ENCODE measurements at regions not wholly inside any gene's neighbourhood (a gene's known extent, or its start where the extent isn't known, plus 50 kb on each side); places are given as distances from the start of the nearest gene placed in this dataset.

DNA sequence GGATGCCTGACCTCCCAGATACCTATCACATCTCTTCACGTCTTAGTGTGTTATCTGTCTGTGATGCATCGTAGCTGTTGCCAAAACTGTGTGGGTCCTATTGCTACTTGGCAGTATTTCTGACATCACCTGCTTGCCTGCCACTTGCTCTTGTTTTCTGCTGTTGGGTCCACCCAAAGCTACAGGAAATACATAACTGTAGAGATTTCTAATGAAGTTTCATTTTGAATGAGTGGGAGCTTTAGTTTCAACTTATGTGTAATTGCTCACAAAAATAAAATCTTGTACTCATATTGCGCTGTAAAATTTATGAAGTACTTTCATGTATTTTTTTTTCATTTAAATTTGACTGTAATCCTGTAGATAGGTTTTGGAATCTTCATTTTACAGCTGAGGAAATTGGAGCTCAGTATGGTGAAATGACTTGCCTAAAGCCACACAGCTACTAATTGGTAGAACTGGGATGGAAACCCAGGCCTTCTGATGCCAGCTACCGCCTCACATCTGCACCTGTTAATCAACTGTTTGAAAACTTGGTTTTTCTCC, 113.6 kb upstream of the MAN1A1 start:
- Histone ChIP-seq H3K36me3 (ENCODE audit: insufficient read depth, low read length) (no peaks in the 10 kb centered on the region), H3K9ac (ENCODE audit: low read depth, low read length) (no peak overlapping the region), H3K9me3 (ENCODE audit: control insufficient read depth, insufficient read depth, low read length) (no peaks in the 10 kb centered on the region; the same call in 1 of the 2 replicates), H3K4me1 (ENCODE audit: insufficient read depth, low read length) (no peaks in the 10 kb centered on the region)

DNA sequence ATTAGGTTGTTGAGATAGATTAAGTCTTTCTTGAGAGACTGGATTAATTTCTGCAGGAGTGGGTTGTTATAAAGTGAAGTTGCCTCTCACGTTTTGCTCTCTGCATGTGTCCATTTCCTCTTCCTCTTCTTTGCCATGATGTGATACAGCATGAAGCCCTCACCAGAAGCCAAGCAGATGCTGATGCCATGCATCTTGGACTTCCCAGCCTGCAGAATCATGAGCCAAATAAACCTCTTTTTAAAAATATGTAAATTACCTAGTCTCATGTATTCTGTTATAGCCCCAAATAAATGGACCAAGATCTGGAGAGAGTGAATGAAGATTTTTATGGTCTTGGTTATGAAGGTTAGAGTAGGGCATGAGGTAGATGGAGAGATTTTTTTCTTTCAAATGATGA, 111.6 kb upstream of the MAN1A1 start:
- Histone ChIP-seq H3K9ac (ENCODE audit: low read depth, low read length) (no peak overlapping the region), H3K9me3 (ENCODE audit: control insufficient read depth, insufficient read depth, low read length) (no peaks in the 10 kb centered on the region; the same call in 1 of the 2 replicates), H3K36me3 (ENCODE audit: insufficient read depth, low read length) (no peaks in the 10 kb centered on the region), H3K4me1 (ENCODE audit: insufficient read depth, low read length) (no peaks in the 10 kb centered on the region)

DNA sequence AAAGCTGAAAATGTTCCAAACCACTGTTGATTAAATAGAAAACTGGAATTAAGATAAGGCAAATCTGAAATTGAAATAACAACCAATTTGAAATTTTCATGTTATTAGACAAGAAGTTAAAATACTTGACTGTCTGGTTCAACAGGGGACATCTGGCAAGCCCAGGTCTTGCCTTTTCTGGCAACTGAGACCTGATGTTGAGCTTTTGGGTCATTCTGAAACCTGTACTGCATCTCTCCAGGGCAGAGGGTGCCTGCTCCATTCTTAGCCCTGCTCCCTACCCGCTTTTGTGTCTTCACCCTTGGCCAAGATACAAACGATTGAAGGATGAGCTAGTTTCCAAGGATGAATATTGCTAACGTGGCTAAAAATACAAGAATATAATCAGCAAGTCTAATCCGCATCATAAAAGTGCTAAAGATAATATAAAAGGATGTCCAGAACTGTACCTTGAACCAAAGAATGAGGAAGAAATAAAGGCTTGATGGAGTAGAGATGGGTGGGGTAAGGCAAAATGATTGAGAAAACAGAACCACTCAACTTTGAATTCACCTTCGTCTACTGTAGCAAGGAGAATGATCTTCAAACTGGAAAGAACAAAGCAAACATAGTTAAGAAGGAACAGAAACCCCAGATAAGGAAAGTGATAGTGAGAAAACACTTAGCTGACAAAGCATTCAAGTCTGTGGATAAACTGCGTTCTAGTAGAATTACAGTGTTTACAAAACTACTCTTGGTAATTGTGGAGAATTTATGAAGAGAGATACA, 109.8 kb upstream of the MAN1A1 start:
- Histone ChIP-seq H3K4me1 (ENCODE audit: insufficient read depth, low read length) (no peaks in the 10 kb centered on the region), H3K36me3 (ENCODE audit: insufficient read depth, low read length) (no peaks in the 10 kb centered on the region), H3K9me3 (ENCODE audit: control insufficient read depth, insufficient read depth, low read length) (no peaks in the 10 kb centered on the region; the same call in 1 of the 2 replicates), H3K9ac (ENCODE audit: low read depth, low read length) (no peak overlapping the region)

DNA sequence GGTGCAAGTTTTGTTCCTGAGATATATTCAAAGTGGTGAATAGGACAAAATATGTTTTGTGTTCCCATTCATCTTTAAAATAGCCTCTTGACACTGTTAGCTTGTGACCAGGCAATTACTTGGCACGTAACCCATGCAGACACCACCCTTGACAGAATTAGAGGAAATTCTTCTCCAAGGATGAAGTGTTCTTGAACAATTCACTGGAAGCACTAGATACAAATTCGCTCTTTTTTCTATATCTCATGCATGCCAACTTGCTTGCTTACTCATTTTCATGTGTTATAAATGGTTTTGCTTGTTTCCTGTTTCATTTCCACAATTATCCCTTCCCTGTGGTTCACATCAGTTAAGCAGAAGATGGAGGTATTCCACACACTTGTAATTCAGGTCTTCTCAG, 105.2 kb upstream of the MAN1A1 start:
- Histone ChIP-seq H3K9ac (ENCODE audit: low read depth, low read length) (no peak overlapping the region), H3K36me3 (ENCODE audit: insufficient read depth, low read length) (no peaks in the 10 kb centered on the region), H3K4me1 (ENCODE audit: insufficient read depth, low read length) (no peaks in the 10 kb centered on the region), H3K9me3 (ENCODE audit: control insufficient read depth, insufficient read depth, low read length) (no peaks in the 10 kb centered on the region)

DNA sequence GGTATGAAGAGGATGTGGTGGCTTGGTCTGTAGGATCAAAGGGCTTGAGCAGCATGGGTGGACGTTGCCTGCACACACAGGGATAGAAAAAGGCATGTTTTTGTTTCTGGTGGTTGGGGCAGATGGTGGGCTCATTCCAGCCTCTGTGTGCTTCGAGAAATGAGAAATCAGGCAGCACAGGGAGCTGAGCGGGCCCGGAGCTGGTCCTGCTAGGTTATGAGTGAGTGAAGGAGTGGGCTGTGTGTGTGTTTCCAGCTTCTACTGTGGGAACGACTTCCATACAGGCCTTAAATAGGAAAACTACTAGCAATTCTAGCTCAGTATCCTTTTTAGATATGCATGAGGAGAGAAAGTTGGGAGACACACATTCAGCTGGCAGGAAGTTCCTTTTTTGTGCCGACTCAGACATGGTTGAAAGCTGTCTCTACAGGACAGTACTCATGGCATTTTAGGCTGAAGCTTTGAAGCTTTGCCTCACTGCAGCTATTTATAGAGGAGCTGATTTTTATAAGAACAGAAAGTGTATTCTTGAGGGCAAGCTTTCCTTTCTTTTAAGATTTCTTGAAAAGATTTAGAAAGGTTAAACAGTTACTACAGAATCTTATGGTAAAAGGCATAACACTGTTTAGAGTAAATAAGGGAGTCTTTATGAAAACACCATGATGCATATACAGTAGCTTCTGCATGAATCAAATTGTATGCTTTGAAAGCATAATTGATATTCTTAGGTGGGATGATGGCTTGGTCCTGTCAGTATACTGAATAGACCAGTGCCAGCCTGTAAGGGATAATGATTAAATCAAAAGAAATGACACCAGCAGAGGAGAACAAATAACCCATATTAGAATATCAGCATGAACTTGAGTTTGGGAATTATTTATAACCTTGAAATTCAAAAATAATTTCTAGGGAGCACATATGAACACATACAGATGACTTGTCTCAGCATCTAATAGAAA, 104.0 kb upstream of the MAN1A1 start:
- Histone ChIP-seq H3K4me1 (ENCODE audit: insufficient read depth, low read length) (no peaks in the 10 kb centered on the region), H3K36me3 (ENCODE audit: insufficient read depth, low read length) (no peaks in the 10 kb centered on the region), H3K9ac (ENCODE audit: low read depth, low read length) (no peak overlapping the region), H3K9me3 (ENCODE audit: control insufficient read depth, insufficient read depth, low read length) (no peaks in the 10 kb centered on the region)

DNA sequence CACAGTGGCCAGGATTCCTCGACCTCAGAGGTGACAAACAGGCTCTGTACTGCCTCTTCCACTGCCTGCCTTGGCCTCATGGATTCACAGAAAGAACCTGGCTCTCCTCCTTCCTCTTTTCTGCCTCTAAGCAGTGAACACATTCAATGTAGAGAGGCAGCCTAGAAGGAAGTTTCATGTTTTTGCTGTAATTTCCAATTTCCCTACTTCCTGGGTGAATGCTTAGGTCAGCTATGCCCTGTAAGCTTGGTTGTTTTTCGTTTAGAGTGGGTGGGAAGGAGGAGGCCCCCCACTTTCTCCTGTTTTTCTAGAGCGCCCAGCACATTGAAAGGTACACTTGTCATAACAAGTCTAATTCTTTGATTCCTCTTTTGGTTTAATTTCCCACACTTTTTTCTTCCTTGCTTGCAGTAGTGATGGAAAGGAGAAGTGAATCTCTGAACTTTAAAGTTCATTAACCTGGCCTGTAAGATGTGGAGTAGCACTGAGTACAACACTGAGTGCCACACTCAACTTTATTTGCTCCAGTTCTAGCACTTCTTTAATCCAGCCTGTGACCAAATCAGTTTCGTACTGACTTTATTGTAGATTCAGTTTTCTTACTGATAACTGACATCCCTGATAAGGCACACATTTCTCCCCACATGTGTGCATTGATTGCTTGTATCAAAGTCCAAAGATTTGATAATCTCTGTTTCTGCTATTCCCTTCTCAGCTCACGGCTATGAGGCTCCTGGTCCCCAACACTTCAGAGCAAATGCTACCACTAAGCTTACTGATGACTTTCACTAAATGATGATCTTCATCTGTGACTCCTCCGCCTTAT, 100.0 kb upstream of the MAN1A1 start:
- Histone ChIP-seq H3K9me3 (ENCODE audit: control insufficient read depth, insufficient read depth, low read length) (no peaks in the 10 kb centered on the region), H3K4me1 (ENCODE audit: insufficient read depth, low read length) (peaks cover 10% of the 10 kb centered on the region), H3K9ac (ENCODE audit: low read depth, low read length) (no peak overlapping the region), H3K36me3 (ENCODE audit: insufficient read depth, low read length) (no peaks in the 10 kb centered on the region)

DNA sequence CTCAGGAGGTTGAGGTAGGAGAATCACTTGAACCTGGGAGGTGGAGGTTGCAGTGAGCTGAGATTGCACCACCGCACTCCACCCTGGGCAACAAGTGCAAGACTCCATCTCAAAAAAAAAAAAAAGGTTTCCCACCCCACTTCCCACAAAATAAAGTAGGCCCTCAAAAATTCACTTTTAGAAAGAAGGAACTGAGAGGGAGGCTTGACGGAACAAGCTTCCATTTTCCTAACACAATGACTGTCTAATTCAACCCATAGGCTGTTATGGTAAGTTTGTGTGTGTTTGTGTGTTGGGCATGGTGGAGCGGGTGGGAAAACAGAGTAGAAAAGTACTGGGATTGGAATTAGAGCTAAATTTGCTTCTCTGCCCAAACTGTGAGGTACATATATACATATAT, 98.4 kb upstream of the MAN1A1 start:
- Histone ChIP-seq H3K9me3 (ENCODE audit: control insufficient read depth, insufficient read depth, low read length) (no peaks in the 10 kb centered on the region), H3K9ac (ENCODE audit: low read depth, low read length) (no peak overlapping the region), H3K4me1 (ENCODE audit: insufficient read depth, low read length) (peaks cover 10% of the 10 kb centered on the region), H3K36me3 (ENCODE audit: insufficient read depth, low read length) (no peaks in the 10 kb centered on the region)

DNA sequence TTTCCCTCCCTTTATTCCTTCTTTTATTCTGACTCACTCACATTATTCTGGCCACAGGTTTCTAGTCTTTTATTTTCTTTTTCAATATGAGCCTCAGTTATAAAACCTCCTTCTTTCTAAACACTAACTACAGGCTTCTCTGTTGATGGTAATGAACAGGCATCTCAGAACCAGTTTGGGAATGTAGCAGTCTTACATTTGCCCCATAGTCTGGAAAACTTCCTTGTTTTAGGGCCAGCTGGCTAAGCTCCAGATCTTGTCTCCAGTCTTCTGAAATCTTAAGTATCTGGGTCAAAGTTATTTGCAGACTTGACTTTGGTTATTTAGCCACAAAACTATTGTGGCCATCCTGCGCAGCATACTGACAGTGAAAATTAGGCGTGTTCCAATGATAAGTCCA, 97.0 kb upstream of the MAN1A1 start:
- peaks cover 10% of the 10 kb centered on the region for H3K4me1 ChIP-seq (ENCODE audit: insufficient read depth, low read length)
- no peaks in the 10 kb centered on the region for H3K36me3 ChIP-seq (ENCODE audit: insufficient read depth, low read length)
- H3K9me3 ChIP-seq (ENCODE audit: control insufficient read depth, insufficient read depth, low read length) = no peaks in the 10 kb centered on the region
- H3K9ac ChIP-seq (ENCODE audit: low read depth, low read length) = no peak overlapping the region

DNA sequence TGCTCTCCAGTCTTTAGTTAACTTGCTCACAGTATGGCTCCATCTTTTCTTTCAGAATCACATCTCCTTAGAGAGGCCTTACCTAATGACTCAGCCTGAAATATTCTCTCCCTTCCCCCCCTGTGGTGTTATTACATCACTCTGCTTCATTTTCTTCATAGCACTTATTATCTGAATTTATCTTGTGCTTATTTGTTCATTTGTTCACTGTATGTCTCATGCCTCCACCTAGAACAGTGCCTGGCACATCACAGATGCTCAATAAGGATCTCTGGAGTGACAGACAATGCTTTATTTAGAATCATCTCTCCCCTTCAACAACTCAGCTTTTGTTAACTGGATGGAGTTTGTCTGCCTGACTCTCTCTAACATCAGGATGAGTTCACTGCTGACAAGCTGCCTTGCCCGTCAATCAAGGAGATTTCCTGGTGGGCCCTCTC, 96.6 kb upstream of the MAN1A1 start:
- Histone ChIP-seq H3K4me1 (ENCODE audit: insufficient read depth, low read length) (peaks cover 10% of the 10 kb centered on the region), H3K9me3 (ENCODE audit: control insufficient read depth, insufficient read depth, low read length) (no peaks in the 10 kb centered on the region), H3K36me3 (ENCODE audit: insufficient read depth, low read length) (no peaks in the 10 kb centered on the region), H3K9ac (ENCODE audit: low read depth, low read length) (no peak overlapping the region)

DNA sequence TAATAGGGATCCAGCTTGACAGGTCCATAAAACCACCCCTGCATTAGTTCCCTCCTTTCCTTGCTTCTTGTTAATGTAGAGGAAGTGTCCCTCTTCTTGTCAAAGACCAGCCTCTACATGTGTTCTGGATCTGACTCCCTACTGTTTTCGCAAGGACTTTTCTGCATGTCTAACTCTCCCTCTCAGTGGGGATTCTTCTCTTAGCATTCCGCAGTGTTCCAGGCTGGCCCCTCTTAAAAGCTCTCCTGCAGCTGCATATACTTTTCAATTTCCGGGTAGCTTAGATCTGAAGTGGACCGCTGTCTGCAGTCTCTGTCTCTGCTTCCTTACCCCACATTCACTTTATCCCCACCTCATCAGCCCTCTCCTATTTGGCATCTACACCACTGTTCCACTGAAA, 96.1 kb upstream of the MAN1A1 start:
- Histone ChIP-seq H3K9me3 (ENCODE audit: control insufficient read depth, insufficient read depth, low read length) (no peaks in the 10 kb centered on the region), H3K36me3 (ENCODE audit: insufficient read depth, low read length) (no peaks in the 10 kb centered on the region), H3K4me1 (ENCODE audit: insufficient read depth, low read length) (peaks cover 10% of the 10 kb centered on the region), H3K9ac (ENCODE audit: low read depth, low read length) (no peak overlapping the region)

DNA sequence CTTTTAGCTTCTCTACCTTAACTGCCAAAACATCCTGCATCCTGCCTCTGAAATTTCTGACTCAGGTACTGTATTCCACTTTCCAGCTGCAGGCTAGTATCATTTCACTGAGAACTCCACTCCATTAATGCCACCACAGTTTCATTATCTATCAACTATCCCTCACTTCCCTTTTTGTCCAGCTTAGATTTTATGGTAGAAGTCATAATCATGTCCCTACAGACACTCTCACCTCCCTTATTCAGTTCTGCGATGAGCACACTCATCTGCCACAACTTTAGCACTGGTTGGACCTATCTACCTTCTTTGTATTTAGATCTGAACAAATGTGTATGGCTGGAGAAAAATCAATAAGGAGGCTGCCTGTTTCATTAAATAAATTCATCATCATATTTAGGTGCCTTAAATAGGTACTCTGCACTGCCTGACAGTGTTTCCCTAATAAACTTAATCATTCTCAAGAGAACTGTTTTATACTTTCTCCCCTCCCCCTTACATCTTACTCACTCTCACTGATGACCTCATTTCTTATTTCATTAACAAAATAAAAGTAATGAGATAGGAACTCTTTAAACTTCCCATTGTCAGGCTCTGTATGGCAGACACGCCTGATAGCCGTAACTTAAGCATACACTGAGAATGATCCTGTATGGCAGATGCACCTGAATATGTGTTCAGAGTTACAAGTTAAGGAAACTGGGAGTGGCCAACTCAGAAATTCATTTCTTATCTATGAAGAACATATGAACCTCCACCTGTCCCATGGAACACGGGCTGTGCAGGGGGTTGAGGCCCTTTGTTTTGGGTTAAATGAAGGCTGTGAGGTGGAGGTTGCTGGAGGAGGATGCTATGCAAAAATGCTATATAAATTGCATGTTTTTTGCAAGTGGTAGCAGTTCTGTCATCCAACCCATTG, 95.3 kb upstream of the MAN1A1 start:
- no peak overlapping the region for H3K9ac ChIP-seq (ENCODE audit: low read depth, low read length)
- H3K9me3 ChIP-seq (ENCODE audit: control insufficient read depth, insufficient read depth, low read length) = no peaks in the 10 kb centered on the region; the same call in 1 of the 2 replicates
- peaks cover 10% of the 10 kb centered on the region for H3K4me1 ChIP-seq (ENCODE audit: insufficient read depth, low read length)
- H3K36me3 ChIP-seq (ENCODE audit: insufficient read depth, low read length) = no peaks in the 10 kb centered on the region

DNA sequence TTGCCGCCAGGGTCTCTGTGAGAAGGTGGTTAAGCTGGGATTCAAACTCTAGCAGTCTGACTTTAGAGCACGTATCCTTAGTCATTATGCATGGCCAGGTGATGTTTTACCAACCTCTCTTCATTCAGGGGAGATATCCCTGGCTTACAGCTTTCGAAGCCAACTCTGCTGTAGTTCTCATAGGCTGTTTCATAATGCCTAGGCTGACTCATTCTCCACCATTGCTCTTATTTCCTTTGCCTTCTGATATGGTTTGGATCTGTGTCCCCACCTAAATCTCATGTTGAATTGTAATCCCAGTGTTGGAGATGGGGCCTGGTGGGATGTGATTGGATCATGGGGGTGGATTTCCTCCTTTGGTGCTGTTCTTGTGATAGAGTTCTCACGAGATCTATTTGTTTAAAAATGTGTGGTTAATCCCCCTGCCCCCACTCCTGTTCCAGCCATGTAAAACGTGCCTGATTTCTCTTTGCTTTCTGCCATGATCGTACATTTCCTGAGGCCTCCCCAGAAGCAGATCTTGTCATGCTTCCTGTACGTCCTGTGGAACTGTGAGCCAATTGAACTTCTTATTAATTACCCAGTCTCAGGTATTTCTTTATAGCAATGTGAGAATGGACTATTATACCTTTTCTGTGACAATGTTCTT, 94.6 kb upstream of the MAN1A1 start:
- Histone ChIP-seq H3K4me1 (ENCODE audit: insufficient read depth, low read length) (peaks cover 10% of the 10 kb centered on the region), H3K9ac (ENCODE audit: low read depth, low read length) (no peak overlapping the region), H3K36me3 (ENCODE audit: insufficient read depth, low read length) (no peaks in the 10 kb centered on the region), H3K9me3 (ENCODE audit: control insufficient read depth, insufficient read depth, low read length) (no peaks in the 10 kb centered on the region; the same call in 1 of the 2 replicates)

DNA sequence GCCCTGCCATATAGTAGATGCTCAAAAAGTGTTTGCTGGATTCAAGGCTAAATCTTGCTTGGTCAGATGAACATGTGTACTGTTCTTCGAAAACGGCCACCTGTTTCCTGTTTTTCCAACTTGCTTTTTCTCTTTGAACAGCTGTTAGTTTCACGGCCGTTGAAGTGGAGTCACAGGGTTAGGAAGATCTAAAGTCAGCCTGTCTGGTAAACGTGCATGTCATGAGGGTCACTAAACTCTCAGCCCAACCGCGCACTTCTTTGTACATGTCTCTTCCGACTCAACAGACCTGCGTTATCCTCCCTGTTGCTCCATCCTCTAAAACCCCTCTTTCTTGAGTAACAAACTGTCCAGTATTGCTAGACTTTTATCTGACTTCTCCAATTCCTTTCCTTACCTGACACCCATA, 93.2 kb upstream of the MAN1A1 start:
- no peaks in the 10 kb centered on the region; the same call in 1 of the 2 replicates for H3K9me3 ChIP-seq (ENCODE audit: control insufficient read depth, insufficient read depth, low read length)
- H3K36me3 ChIP-seq (ENCODE audit: insufficient read depth, low read length) = no peaks in the 10 kb centered on the region
- no peak overlapping the region for H3K9ac ChIP-seq (ENCODE audit: low read depth, low read length)
- H3K4me1 ChIP-seq (ENCODE audit: insufficient read depth, low read length) = peaks cover 10% of the 10 kb centered on the region
